Transverse colon (tissue), 4 donors: ENCODE measurements at regions not wholly inside any gene's neighbourhood (a gene's known extent, or its start where the extent isn't known, plus 50 kb on each side); places are given as distances from the start of the nearest gene placed in this dataset.
A peak's percentile ranks its signal among the peaks of the same experiment; 100 is the strongest.

Source experiments
- DNase-seq: peaks from one replicate; pipeline ENCODE4 v3.0.0-alpha.2; 2019
- H3K27ac ChIP-seq, 4 donors: fragments of 200-600 bp; sonication (generic); 2 replicates each; pipeline ENCODE4 v1.5.1; 2016 to 2018; ENCODE audit warnings: inconsistent platforms in 4 of 4
- H3K27me3 ChIP-seq: fragments of 200-600 bp; sonication (generic); 2 replicates; pipeline ENCODE4 v1.5.1; 2017; ENCODE audit warnings: inconsistent platforms
- H3K36me3 ChIP-seq, 4 donors: fragments of 200-600 bp; sonication (generic); 2 replicates each; pipeline ENCODE4 v1.5.1; 2017 to 2019; ENCODE audit warnings: inconsistent platforms in 4 of 4
- H3K4me1 ChIP-seq, 4 donors: fragments of 200-600 bp; sonication (generic); 2 replicates each; pipeline ENCODE4 v1.5.1; 2017 to 2020; ENCODE audit warnings: inconsistent platforms in 4 of 4
- H3K4me3 ChIP-seq, 4 donors: fragments of 200-600 bp; sonication (generic); 1 replicate in 1 of 4; 2 replicates in 3 of 4; pipeline versions ENCODE4 v1.5.1 to v1.6.1; 2017 to 2019; ENCODE audit warnings: inconsistent platforms in 4 of 4
- H3K9me3 ChIP-seq, 2 donors: fragments of 200-600 bp; sonication (generic); 2 replicates each; pipeline ENCODE4 v1.5.1; 2017 to 2019; ENCODE audit warnings: inconsistent platforms in 2 of 2
- EP300 ChIP-seq: sonication (generic); formaldehyde crosslinking; IDR thresholded peaks from one replicate; pipeline ENCODE4 v1.6.1; 2017; ENCODE audit warnings: antibody characterized with exemption, low read depth
- POLR2A ChIP-seq: fragments of 450-650 bp; IDR thresholded peaks from one replicate; pipeline ENCODE4 v1.6.1; 2016; ENCODE audit warnings: antibody characterized with exemption, mild to moderate bottlenecking, moderate library complexity
- POLR2AphosphoS5 ChIP-seq, 3 donors: sonication (generic); formaldehyde crosslinking; IDR thresholded peaks; one replicate each; pipeline ENCODE4 v1.6.1; 2016; ENCODE audit warnings: antibody characterized with exemption in 3 of 3
- WGBS, 2 donors: methylation state at CpG; one replicate each; pipeline ENCODE4 v1.1.5; 2018; ENCODE audit warnings: low coverage in 1 of 2; 5-methylcytosine and 5-hydroxymethylcytosine counted together
- in situ Hi-C, 4 donors: fragments of 200-750 bp; cut with MboI; loops; one replicate each; pipeline versions ENCODE4 v1.15.0 to v1.15.1; 2017; ENCODE audit warnings: low sequenced_read_pairs in 3 of 4, low pct_ligation_motif_present in 1 of 4, low pct_unique_long_range_greater_than_20kb in 1 of 4
- intact Hi-C: fragments of 100-400 bp; cut with DNase I; formaldehyde crosslinking; loops from one replicate; pipeline ENCODE4 v1.15.1; 2023; ENCODE audit warnings: low total_unique reads
- TF ChIP-seq, protein P1 (sequence below), 5 experiments: fragments of 200-600 bp in 3 of 5; fragments of 450-650 bp in 2 of 5; sonication (generic) in 3 of 5; IDR thresholded peaks; 1 replicate in 2 of 5; 2 replicates in 3 of 5; pipeline ENCODE4 v1.5.1; 2016 to 2017; ENCODE audit warnings: antibody characterized with exemption in 5 of 5, inconsistent platforms in 3 of 5, mild to moderate bottlenecking in 2 of 5, moderate library complexity in 1 of 5

DNA sequence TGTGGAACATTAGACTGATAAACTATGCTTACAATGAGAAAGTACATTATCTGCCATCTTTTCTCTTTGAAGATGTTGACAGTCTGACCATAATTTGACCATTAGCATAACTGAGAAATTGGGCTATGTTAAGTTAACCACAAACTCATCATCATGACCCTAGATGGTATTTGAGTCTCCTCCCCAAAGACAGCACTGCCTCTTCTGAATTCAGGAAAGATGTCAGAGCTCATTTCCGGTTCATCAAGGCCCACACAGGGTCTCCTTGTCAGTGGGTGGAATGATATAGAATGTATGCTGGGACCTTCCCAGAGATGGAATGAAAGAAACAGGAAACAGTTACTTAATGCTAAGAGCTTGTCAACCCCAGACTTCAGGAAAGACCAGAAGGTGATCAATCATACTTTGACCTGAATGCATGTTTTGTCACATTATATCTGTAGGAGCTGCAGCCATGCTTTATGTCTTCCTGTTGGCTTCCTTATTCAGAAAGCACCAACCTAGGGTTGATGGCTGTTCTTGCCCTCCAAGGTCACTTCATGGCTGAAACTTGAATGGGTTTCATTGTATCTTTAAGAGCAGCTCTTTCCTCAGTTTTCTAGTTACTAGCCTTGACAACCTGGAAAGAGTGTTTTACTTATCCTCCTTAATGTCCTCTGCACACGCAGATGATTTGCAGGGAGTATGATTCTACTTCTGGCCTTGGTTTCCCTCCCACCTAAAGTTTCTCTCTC lies 99.1 kb upstream of the NEUROD1 start:
- Histone ChIP-seq H3K4me3 (no peak overlapping the region), H3K4me1 (peaks cover 9 to 64% (median 31%) of the 10 kb centered on the region in 4 donors), H3K27me3 (no peaks in the 10 kb centered on the region), H3K36me3 (no peaks in the 10 kb centered on the region), H3K9me3 (no peaks in the 10 kb centered on the region), H3K27ac (peak overlapping the region; percentile 48 to 81 (median 80))
- DNase-seq = no peak
- WGBS, 2 donors = 58 to 60% methylated on average over 1 to 2 of the region's 2 CpGs
- in situ Hi-C loops (no loop called here), intact Hi-C loops (no loop called here)
- TF ChIP-seq, protein P1, sequence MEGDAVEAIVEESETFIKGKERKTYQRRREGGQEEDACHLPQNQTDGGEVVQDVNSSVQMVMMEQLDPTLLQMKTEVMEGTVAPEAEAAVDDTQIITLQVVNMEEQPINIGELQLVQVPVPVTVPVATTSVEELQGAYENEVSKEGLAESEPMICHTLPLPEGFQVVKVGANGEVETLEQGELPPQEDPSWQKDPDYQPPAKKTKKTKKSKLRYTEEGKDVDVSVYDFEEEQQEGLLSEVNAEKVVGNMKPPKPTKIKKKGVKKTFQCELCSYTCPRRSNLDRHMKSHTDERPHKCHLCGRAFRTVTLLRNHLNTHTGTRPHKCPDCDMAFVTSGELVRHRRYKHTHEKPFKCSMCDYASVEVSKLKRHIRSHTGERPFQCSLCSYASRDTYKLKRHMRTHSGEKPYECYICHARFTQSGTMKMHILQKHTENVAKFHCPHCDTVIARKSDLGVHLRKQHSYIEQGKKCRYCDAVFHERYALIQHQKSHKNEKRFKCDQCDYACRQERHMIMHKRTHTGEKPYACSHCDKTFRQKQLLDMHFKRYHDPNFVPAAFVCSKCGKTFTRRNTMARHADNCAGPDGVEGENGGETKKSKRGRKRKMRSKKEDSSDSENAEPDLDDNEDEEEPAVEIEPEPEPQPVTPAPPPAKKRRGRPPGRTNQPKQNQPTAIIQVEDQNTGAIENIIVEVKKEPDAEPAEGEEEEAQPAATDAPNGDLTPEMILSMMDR (IDR thresholded peaks at IDR 0.05) = no peak
- TF ChIP-seq EP300 = no peak
- TF ChIP-seq POLR2A = no peak
- no peak for TF ChIP-seq POLR2AphosphoS5 (IDR thresholded peaks at IDR 0.05)

DNA sequence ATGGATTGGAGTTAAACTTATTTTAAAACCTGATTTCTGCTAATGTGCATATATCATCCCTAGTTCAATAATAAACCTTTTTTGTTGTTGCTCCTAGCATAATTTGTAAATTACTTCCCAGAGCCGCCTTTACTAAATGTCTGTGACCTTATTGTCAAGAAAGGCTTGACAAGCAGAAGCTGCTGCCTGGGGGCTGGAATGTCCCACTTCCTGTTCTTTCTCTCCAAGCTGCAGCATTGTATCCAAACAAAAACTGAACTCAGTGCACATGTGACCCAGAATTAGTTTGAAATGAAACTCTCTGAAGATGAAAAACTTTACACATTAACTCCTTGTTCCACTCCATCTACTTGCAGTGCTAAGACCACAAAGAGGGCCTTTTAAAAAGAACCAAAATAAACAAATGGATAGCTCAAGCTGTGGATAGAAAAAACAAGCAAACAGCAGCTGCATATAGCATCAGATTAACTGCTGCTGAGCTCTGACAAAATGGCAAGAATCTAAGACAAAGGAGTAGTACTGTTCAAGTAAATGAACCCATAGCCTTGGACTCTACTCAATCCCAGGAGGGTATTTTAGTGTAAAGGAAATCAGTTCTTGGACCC lies 99.8 kb upstream of the NEUROD1 start:
- TF ChIP-seq, protein P1 (IDR thresholded peaks at IDR 0.05) = no peak
- no peak for TF ChIP-seq EP300
- TF ChIP-seq POLR2AphosphoS5 (IDR thresholded peaks at IDR 0.05) = no peak
- TF ChIP-seq POLR2A = no peak
- DNase-seq = peak; percentile 13
- in situ Hi-C loops (no loop called here), intact Hi-C loops (no loop called here)
- Histone ChIP-seq H3K27me3 (no peaks in the 10 kb centered on the region), H3K4me3 (no peak overlapping the region), H3K36me3 (no peaks in the 10 kb centered on the region), H3K4me1 (peaks cover 9 to 71% (median 34%) of the 10 kb centered on the region in 4 donors), H3K27ac (peak overlapping the region; percentile 48 to 81 (median 80)), H3K9me3 (no peaks in the 10 kb centered on the region)
- WGBS, 2 donors = 50 to 59% methylated on average over 1 of the region's 1 CpG

DNA sequence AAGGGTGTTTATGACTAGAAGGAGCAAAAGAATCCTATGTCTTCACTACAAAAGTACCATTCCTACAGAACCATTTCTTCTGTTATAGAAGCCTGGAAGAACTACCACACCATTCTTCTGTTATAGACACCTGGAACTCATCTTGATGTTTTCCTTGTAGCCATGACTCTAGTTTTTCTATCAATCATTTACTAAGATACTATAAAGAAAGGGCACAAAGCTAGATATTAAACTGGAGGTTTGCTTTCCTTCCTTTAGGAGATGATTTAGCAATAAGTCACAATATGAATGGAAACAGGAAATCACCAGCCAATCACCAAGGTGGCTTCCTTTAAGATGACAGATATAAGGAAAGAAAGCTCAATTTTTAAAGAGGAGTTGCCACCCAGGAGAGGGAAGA lies 100.3 kb upstream of the NEUROD1 start:
- no peaks in the 10 kb centered on the region for H3K9me3 ChIP-seq
- H3K4me1 ChIP-seq = peaks cover 9 to 76% (median 39%) of the 10 kb centered on the region in 4 donors
- peak overlapping the region; percentile 48 to 81 (median 80) for H3K27ac ChIP-seq
- no peak for DNase-seq
- H3K4me3 ChIP-seq = no peak overlapping the region
- H3K27me3 ChIP-seq = no peaks in the 10 kb centered on the region
- in situ Hi-C loops (no loop called here), intact Hi-C loops (no loop called here)
- no peak for TF ChIP-seq POLR2A
- TF ChIP-seq, protein P1 (IDR thresholded peaks at IDR 0.05) = no peak
- no peak for TF ChIP-seq EP300
- TF ChIP-seq POLR2AphosphoS5 (IDR thresholded peaks at IDR 0.05) = no peak
- no peaks in the 10 kb centered on the region for H3K36me3 ChIP-seq

DNA sequence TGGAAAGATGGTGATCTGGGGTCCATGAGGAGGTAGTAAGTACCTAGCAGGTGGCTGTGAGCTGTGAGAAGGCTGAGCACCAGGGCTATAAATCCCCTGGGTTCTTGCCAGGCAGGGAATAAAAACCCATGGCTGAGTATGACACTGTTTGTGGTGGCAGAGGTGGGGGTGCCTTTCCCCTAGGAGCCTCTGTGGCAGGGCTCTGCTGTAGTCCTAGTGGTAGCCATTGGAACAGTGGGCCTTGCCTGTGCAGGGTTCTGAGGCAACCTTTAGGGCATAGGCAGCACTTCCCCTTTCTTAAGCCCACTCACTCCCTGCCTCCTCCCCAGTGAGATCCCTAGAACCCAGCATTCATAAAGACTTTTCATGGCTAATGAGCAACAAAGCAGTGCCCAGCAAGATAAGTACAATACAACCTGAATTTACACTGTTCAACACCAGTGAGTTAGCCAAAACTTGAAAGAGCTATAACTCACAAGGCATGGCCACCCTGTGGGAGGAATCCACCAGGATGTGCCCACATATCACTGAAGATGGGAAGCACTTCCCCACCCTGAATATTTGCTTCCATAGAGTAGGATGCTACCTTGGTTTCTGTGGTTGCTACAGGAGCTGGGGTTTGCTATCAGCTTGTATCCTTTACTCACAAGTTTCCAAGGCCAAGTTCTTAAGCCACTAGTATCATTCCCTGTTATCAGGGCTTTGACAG lies 100.9 kb upstream of the NEUROD1 start:
- Histone ChIP-seq H3K27me3 (no peaks in the 10 kb centered on the region), H3K9me3 (no peaks in the 10 kb centered on the region), H3K36me3 (no peaks in the 10 kb centered on the region), H3K4me1 (peaks cover 10 to 82% (median 43%) of the 10 kb centered on the region in 4 donors), H3K27ac (peak overlapping the region; percentile 48 to 81 (median 80)), H3K4me3 (no peak overlapping the region)
- DNase-seq = peak; percentile 65
- intact Hi-C loops (no loop called here), in situ Hi-C loops (no loop called here)
- TF ChIP-seq POLR2AphosphoS5 (IDR thresholded peaks at IDR 0.05) (no peak), POLR2A (no peak)
- TF ChIP-seq, protein P1 (IDR thresholded peaks at IDR 0.05) = peak in 2 of 5 experiments; percentile 25 to 52
